ENCODE measurements at regions not wholly inside any gene's neighbourhood (a gene's known extent, or its start where the extent isn't known, plus 50 kb on each side); places are given as distances from the start of the nearest gene placed in this dataset.
A peak's percentile ranks its signal among the peaks of the same experiment; 100 is the strongest.
"Not testable (repeated sequence)": the region's sequence is repeated elsewhere in the genome, so short reads cannot be mapped to it uniquely, and the experiment has no call there.

GRCh38 chr9:95574176-95574575, 57.4 kb upstream of the PTCH1 start:
- no peak for DNase-seq

GRCh38 chr9:95573463-95573862, 56.7 kb upstream of the PTCH1 start:
- no peak for DNase-seq

- no peak for DNase-seq
Measured at GRCh38 chr9:95572381-95573151, 55.8 kb upstream of the PTCH1 start.

GRCh38 chr9:95570646-95571045, 53.9 kb upstream of the PTCH1 start:
- no peak for DNase-seq

- DNase-seq, result peak; percentile 36
Measured at GRCh38 chr9:95570150-95570549, 53.4 kb upstream of the PTCH1 start.

GRCh38 chr9:95568735-95569134, 52.0 kb upstream of the PTCH1 start:
- DNase-seq, result not testable (repeated sequence)

Measured in right kidney (tissue), 1 donor.